ENCODE measurements at regions not wholly inside any gene's neighbourhood (a gene's known extent, or its start where the extent isn't known, plus 50 kb on each side); places are given as distances from the start of the nearest gene placed in this dataset.

DNA sequence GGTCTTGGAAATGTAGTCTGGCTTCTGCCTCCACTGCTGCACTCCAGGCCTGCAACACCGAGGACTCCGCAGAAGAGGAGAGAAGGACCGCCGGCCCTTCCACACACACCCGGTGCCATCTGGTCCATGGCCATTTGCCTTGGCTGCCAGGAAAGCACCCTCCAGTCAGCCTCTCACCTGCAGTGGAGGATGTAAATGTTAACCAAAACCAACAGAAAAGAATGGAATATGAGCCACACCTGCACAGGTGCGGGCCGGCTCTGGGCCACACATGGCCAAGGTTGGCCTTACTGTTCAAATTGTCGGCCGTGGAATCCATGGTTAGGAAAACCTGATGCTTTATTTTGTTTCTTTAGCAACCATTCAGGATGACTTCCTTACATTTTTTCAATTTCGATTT is 178.3 kb upstream of the C2CD4B start:
- no peak overlapping the region for H3K27ac ChIP-seq
- TF ChIP-seq, protein P1, sequence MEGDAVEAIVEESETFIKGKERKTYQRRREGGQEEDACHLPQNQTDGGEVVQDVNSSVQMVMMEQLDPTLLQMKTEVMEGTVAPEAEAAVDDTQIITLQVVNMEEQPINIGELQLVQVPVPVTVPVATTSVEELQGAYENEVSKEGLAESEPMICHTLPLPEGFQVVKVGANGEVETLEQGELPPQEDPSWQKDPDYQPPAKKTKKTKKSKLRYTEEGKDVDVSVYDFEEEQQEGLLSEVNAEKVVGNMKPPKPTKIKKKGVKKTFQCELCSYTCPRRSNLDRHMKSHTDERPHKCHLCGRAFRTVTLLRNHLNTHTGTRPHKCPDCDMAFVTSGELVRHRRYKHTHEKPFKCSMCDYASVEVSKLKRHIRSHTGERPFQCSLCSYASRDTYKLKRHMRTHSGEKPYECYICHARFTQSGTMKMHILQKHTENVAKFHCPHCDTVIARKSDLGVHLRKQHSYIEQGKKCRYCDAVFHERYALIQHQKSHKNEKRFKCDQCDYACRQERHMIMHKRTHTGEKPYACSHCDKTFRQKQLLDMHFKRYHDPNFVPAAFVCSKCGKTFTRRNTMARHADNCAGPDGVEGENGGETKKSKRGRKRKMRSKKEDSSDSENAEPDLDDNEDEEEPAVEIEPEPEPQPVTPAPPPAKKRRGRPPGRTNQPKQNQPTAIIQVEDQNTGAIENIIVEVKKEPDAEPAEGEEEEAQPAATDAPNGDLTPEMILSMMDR (conservative IDR thresholded peaks at IDR 0.05): no peak
- no peak for TF ChIP-seq ZFX (IDR thresholded peaks at IDR 0.05)

DNA sequence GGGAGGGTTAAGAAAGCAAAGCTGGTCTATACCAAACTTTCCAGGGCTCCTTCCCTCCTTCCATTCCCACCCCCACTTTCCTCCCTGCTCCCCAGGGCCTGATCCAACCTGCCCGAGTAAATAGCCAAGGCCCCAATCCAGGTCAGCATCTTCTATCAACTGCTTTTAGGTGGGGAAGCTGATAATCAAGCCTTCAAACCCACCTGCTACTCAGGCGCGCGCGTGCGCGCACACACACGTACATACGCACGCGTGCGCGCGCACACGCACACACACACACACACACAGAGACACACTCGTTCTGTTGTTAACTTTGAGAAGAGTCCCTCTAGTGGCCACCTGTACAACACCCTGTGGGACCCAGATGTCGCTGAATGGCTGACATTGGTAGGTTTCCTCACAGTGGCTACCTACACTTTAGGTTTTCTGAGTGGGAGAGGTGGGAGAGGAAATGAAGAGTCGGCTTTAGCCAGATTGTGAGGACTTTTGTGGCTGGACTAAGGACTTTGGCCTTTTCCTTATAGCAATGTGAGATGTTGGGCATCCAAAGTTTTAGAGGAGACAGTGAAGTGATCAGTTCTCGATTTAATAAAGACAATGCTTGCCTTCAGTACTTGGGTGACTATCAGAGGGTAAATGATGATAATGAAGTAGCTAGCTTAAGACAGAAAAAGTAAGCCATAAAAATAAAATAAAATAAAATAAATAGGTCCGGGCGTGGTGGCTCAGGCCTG is 179.9 kb upstream of the C2CD4B start:
- H3K27ac ChIP-seq: no peak overlapping the region
- no peak for TF ChIP-seq ZFX (IDR thresholded peaks at IDR 0.05)
- TF ChIP-seq, protein P1 (conservative IDR thresholded peaks at IDR 0.05): peak; percentile 78

DNA sequence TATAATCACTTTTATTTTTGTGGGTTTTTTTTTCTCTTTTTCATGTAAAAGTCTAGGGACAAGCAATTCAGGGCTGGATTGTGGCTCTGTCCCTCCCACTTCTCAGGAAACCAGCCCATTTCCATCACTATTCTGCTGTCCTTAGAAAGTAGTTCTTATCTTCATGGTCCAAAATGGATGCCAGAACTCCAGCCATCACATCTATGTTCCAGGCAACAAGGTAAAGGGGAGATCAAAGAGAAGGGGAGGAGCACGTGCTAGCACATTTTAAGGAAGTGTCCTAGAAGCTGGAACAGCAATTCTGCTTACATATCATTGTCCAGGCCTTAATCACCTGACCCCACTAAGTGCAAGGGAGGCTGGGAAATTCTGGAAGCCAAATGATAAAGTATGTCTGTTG is 181.1 kb upstream of the C2CD4B start:
- no peak overlapping the region for H3K27ac ChIP-seq
- TF ChIP-seq, protein P1 (conservative IDR thresholded peaks at IDR 0.05): no peak
- no peak for TF ChIP-seq ZFX (IDR thresholded peaks at IDR 0.05)

DNA sequence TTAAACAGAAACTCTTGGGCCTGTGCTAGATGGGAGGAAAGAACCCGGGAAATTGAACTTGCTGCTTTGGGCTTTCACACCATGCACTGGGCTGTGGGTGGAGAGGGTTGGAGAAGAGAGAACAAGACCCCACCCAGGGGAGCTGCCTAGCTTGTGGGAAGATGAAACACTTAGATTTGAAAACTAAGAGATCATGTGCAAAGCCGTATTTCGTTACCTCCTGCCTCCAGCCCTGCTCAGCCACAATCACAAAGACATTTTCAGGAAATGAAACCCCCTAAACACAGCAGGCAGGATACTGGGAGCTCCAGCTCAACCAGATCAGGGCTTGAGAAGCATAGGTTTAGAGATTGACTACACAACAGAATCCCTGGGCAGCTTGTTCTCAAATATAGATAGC is 183.0 kb upstream of the C2CD4B start:
- no peak overlapping the region for H3K27ac ChIP-seq
- TF ChIP-seq, protein P1 (conservative IDR thresholded peaks at IDR 0.05): no peak
- TF ChIP-seq ZFX (IDR thresholded peaks at IDR 0.05): no peak

DNA sequence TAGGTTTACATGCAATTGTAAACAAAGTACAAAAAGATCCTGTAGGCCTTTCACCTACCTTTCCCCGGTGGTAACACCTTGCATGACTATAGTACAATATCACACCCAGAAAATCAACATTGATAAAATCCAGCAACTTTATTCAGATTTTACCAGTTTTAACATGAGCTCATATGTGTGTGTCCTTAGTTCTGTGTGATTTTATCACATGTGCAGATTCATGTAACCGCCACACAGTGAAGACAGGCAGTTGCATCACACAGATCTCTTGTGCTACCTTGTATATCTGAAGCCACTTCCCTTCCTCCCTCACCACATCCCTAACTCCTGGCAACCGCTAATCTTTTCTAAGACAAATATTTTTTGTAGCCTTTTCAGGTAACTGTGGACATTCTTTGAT is 183.5 kb upstream of the C2CD4B start:
- no peak overlapping the region for H3K27ac ChIP-seq
- no peak for TF ChIP-seq ZFX (IDR thresholded peaks at IDR 0.05)
- TF ChIP-seq, protein P1 (conservative IDR thresholded peaks at IDR 0.05): no peak

DNA sequence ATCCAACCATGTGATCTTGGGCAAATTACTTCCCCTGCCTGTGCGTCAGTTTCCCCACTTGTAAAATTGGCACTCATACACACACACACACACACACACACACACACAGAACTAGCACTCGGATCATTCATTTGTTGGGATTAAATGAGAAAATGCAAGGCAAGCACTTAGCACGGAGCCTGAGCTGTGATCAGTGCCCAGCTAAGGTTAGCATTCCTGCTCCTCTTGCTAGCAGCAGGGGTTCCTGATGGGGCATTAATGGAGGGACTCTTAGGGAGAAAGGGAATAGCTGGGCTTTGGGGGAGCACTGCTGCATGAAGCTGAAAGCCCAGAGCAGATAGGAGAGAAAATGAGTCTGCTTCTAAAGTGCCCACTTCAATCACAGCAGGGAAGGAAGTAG is 187.7 kb upstream of the C2CD4B start:
- no peak for TF ChIP-seq ZFX (IDR thresholded peaks at IDR 0.05)
- TF ChIP-seq, protein P1 (conservative IDR thresholded peaks at IDR 0.05): no peak
- H3K27ac ChIP-seq: no peak overlapping the region

DNA sequence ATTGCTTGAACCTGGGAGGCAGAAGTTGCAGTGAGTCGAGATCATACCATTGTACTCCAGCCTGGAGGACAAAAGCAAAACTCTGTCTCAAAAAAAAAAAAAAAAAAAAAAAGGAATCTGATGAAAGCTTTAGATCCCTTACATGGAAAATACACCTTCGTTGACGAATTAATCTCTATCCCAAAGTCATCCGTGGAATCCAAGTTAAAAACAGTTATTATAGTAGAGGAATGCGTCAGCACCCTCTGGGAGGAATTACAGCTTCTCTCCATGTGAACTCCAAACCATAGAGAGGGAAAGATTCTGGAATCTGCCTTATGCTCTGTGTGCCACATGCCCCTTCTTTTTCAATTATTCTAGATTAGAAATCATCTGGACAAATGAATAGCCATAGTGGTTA is 192.3 kb upstream of the C2CD4B start:
- no peak for TF ChIP-seq ZFX (IDR thresholded peaks at IDR 0.05)
- TF ChIP-seq, protein P1 (conservative IDR thresholded peaks at IDR 0.05): no peak
- H3K27ac ChIP-seq: no peak overlapping the region
